Left lobe of liver (tissue), 2 donors: ENCODE measurements at regions not wholly inside any gene's neighbourhood (a gene's known extent, or its start where the extent isn't known, plus 50 kb on each side); places are given as distances from the start of the nearest gene placed in this dataset.

Experiments
- ATAC-seq: fragments of 200-7000 bp; cut with Tn5 transposase; one replicate; pipeline ENCODE4 v1.9.1; 2020; ENCODE audit warnings: mild to moderate bottlenecking, moderate library complexity
- DNase-seq: peaks from one replicate; pipeline ENCODE4 v3.0.0-alpha.2; 2020; ENCODE audit warnings: low spot score
- donor health status: DM: no; HTN: no; CAD: no; lungs with moderate emphysema.
- donor health status: DM: no; HTN: yes; CAD: no.

- peak; percentile 8 for ATAC-seq
- DNase-seq: no peak
These were observed 50.3 kb downstream of the SHANK2 start for GRCh38 chr11:71201936-71202597.

- no peak for ATAC-seq
- no peak for DNase-seq
These were observed 51.1 kb downstream of the SHANK2 start for GRCh38 chr11:71201231-71201630.

GRCh38 chr11:71200761-71201160 is 51.6 kb downstream of the SHANK2 start:
- ATAC-seq (no peak), DNase-seq (no peak)

- no peak for DNase-seq
These were observed 52.1 kb downstream of the SHANK2 start for GRCh38 chr11:71200172-71200716.

GRCh38 chr11:71199226-71199820 is 53.1 kb downstream of the SHANK2 start:
- DNase-seq (no peak), ATAC-seq (no peak)

More at GRCh38 chr11:71200172-71200716, 52.1 kb downstream of the SHANK2 start:
- no peak for ATAC-seq

- ATAC-seq (no peak), DNase-seq (no peak)
These were observed 53.6 kb downstream of the SHANK2 start for GRCh38 chr11:71198823-71199165.

GRCh38 chr11:71198141-71198822 is 54.1 kb downstream of the SHANK2 start:
- ATAC-seq: no peak
- no peak for DNase-seq

GRCh38 chr11:71197096-71197495 is 55.3 kb downstream of the SHANK2 start:
- ATAC-seq: no peak
- DNase-seq: no peak

- DNase-seq: no peak
These were observed 57.7 kb downstream of the SHANK2 start for GRCh38 chr11:71194710-71195109.

GRCh38 chr11:71193431-71193830 is 58.9 kb downstream of the SHANK2 start:
- peak; percentile 71 for ATAC-seq
- DNase-seq: no peak

More at GRCh38 chr11:71194710-71195109, 57.7 kb downstream of the SHANK2 start:
- no peak for ATAC-seq

- no peak for DNase-seq
- ATAC-seq: no peak
These were observed 59.7 kb downstream of the SHANK2 start for GRCh38 chr11:71192629-71193028.

- DNase-seq: no peak
- no peak for ATAC-seq
These were observed 61.2 kb downstream of the SHANK2 start for GRCh38 chr11:71191201-71191600.

GRCh38 chr11:71190551-71190950 is 61.8 kb downstream of the SHANK2 start:
- no peak for DNase-seq
- ATAC-seq: no peak

- ATAC-seq: no peak
- no peak for DNase-seq
These were observed 62.5 kb downstream of the SHANK2 start for GRCh38 chr11:71189768-71190315.

- no peak for ATAC-seq
- DNase-seq: no peak
These were observed 63.2 kb downstream of the SHANK2 start for GRCh38 chr11:71188886-71189767.

GRCh38 chr11:71188073-71188472 is 64.3 kb downstream of the SHANK2 start:
- ATAC-seq (no peak), DNase-seq (no peak)

- no peak for DNase-seq
- no peak for ATAC-seq
These were observed 65.6 kb downstream of the SHANK2 start for GRCh38 chr11:71186806-71187205.

- DNase-seq (no peak), ATAC-seq (no peak)
These were observed 67.0 kb downstream of the SHANK2 start for GRCh38 chr11:71185411-71185810.

GRCh38 chr11:71184421-71185210 is 67.8 kb downstream of the SHANK2 start:
- no peak for DNase-seq
- no peak for ATAC-seq

- DNase-seq (no peak), ATAC-seq (no peak)
These were observed 68.5 kb downstream of the SHANK2 start for GRCh38 chr11:71183878-71184277.
